Endothelial cell of umbilical vein (primary cell): ENCODE measurements at regions not wholly inside any gene's neighbourhood (a gene's known extent, or its start where the extent isn't known, plus 50 kb on each side); places are given as distances from the start of the nearest gene placed in this dataset.

Experiments used
- BruUV-seq: library from RNA; stranded (reverse); fragments of 400-500 nt; replicated peaks from 2 replicates; lab custom pipeline; 2021; lab: Mats Ljungman, UMichigan
- CTCF ChIA-PET: fragments of 300-600, 350-600 bp; sonication (Branson Sonifier 250); formaldehyde crosslinking; loops from one replicate; lab custom pipeline; 2021; ENCODE audit warnings: antibody characterized with exemption, inconsistent platforms; lab: Charles Lee
- POLR2A ChIA-PET: fragments of 300-600, 350-600 bp; sonication (Branson Sonifier 250); formaldehyde crosslinking; loops from one replicate; lab custom pipeline; 2021; ENCODE audit warnings: antibody characterized with exemption, inconsistent platforms; lab: Charles Lee
- DNase-seq: peaks from one replicate; pipeline ENCODE4 v3.0.0-alpha.2; 2011; ENCODE audit warnings: low read depth, low spot score
- FAIRE-seq: peaks from 2 replicates; lab custom pipeline; 2011; peaks lifted over from hg19 to GRCh38; lab: Jason Lieb, UNC
- H2AFZ ChIP-seq: 2 replicates; pipeline ENCODE4 v1.6.0; 2012; ENCODE audit warnings: low read depth, low read length, control low read depth, inconsistent platforms
- H3K27ac ChIP-seq: 2 replicates; pipeline ENCODE4 v1.5.1; 2011; ENCODE audit warnings: low read depth, mild to moderate bottlenecking, control low read depth, low read length, moderate library complexity; ENCODE audit not compliant: insufficient read depth
- H3K27me3 ChIP-seq, 2 experiments: 2 replicates each; pipeline versions ENCODE4 v1.6.0 to v1.6.1; 2011; ENCODE audit warnings: low read length in 2 of 2, mixed read lengths in 1 of 2; ENCODE audit not compliant: control insufficient read depth in 2 of 2, insufficient read depth in 2 of 2
- H3K36me3 ChIP-seq, 2 experiments: 2 replicates in 1 of 2; 3 replicates in 1 of 2; pipeline ENCODE4 v1.5.1; 2011; ENCODE audit warnings: low read length in 2 of 2, mild to moderate bottlenecking in 1 of 2, moderate library complexity in 1 of 2; ENCODE audit not compliant: control insufficient read depth in 2 of 2, insufficient read depth in 2 of 2; ENCODE audit errors: extremely low read depth in 1 of 2
- H3K4me1 ChIP-seq: 3 replicates; pipeline ENCODE4 v1.5.1; 2011; ENCODE audit warnings: mild to moderate bottlenecking, low read length; ENCODE audit not compliant: control insufficient read depth, insufficient read depth; ENCODE audit errors: extremely low read depth
- H3K4me2 ChIP-seq: 2 replicates; pipeline ENCODE4 v1.6.1; 2011; ENCODE audit warnings: low read length, control low read depth, mixed read lengths; ENCODE audit not compliant: insufficient read depth
- H3K4me3 ChIP-seq, 3 experiments: fragments of 200-600 bp in 1 of 3; sonication (generic), shearing (Covaris generic) in 1 of 3; replicated peaks in 1 of 3; 2 replicates each; pipeline ENCODE4 v1.5.1; 2011 to 2016; ENCODE audit warnings: control low read depth in 3 of 3, low read length in 3 of 3, mild to moderate bottlenecking in 2 of 3, inconsistent platforms in 1 of 3, low read depth in 1 of 3, moderate library complexity in 1 of 3; ENCODE audit not compliant: insufficient read depth in 1 of 3
- H3K79me2 ChIP-seq: 2 replicates; pipeline ENCODE4 v1.6.0; 2012; ENCODE audit warnings: low read length, inconsistent platforms; ENCODE audit not compliant: control insufficient read depth, insufficient read depth
- H3K9ac ChIP-seq: replicated peaks from 2 replicates; pipeline ENCODE3; 2011; ENCODE audit warnings: low read length, control low read depth; ENCODE audit not compliant: insufficient read depth; ENCODE audit errors: extremely low read depth
- H3K9me1 ChIP-seq: replicated peaks from 3 replicates; pipeline ENCODE4 v1.6.0; 2011; ENCODE audit warnings: mild to moderate bottlenecking, low read length; ENCODE audit not compliant: control insufficient read depth, insufficient read depth; ENCODE audit errors: extremely low read depth
- H3K9me3 ChIP-seq: replicated peaks from 2 replicates; pipeline ENCODE4 v1.5.1; 2012; ENCODE audit warnings: low read length, inconsistent platforms; ENCODE audit not compliant: control insufficient read depth, insufficient read depth
- H4K20me1 ChIP-seq: replicated peaks from 2 replicates; pipeline ENCODE3; 2011; ENCODE audit warnings: mild to moderate bottlenecking, low read length; ENCODE audit not compliant: control insufficient read depth, insufficient read depth; ENCODE audit errors: extremely low read depth
- CTCF ChIP-seq, 2 donors: IDR thresholded peaks; 1 replicate in 1 of 2; 2 replicates in 1 of 2; pipeline ENCODE4 v1.5.1; 2011; ENCODE audit warnings: low read length in 2 of 2, mild to moderate bottlenecking in 2 of 2, moderate library complexity in 2 of 2, control low read depth in 1 of 2, inconsistent platforms in 1 of 2, low read depth in 1 of 2; ENCODE audit not compliant: insufficient read depth in 1 of 2; ENCODE audit errors: extremely low read depth in 1 of 2
- EZH2 ChIP-seq: IDR thresholded peaks from 2 replicates; pipeline ENCODE4 v1.6.1; 2012; ENCODE audit warnings: borderline replicate concordance, low read depth, mild to moderate bottlenecking, moderate library complexity, low read length, inconsistent platforms; ENCODE audit not compliant: severe bottlenecking
- FOS ChIP-seq: IDR thresholded peaks from 2 replicates; pipeline ENCODE4 v1.6.1; 2011; ENCODE audit warnings: mild to moderate bottlenecking, low read length, moderate library complexity, borderline replicate concordance; ENCODE audit not compliant: insufficient read depth
- GATA2 ChIP-seq: IDR thresholded peaks from 2 replicates; pipeline ENCODE4 v1.7.0; 2011; ENCODE audit warnings: low read depth, mild to moderate bottlenecking, moderate library complexity, mixed read lengths, low read length; ENCODE audit not compliant: insufficient read length, insufficient read depth
- JUN ChIP-seq: IDR thresholded peaks from 2 replicates; pipeline ENCODE4 v1.6.1; 2011; ENCODE audit warnings: borderline replicate concordance, low read depth; ENCODE audit not compliant: insufficient read length, insufficient read depth
- MAX ChIP-seq: IDR thresholded peaks from 2 replicates; pipeline ENCODE4 v1.6.1; 2011; ENCODE audit not compliant: insufficient read depth, insufficient read length
- MYC ChIP-seq: IDR thresholded peaks from one replicate; pipeline ENCODE4 v1.6.1; 2011; ENCODE audit warnings: mild to moderate bottlenecking, low read depth, low read length
- POLR2A ChIP-seq: IDR thresholded peaks from 2 replicates; pipeline ENCODE4 v1.6.1; 2012; ENCODE audit warnings: low read depth, mild to moderate bottlenecking, control low read depth, low read length
- POLR2AphosphoS5 ChIP-seq: IDR thresholded peaks from 2 replicates; pipeline ENCODE4 v1.6.1; 2012; ENCODE audit warnings: low read depth, mild to moderate bottlenecking, control low read depth, low read length, moderate library complexity; ENCODE audit not compliant: insufficient read depth
- dilution Hi-C: fragments of 300-500 bp; cut with MboI; formaldehyde crosslinking; loops from one replicate; pipeline ENCODE4 v1.15.0; 2019; ENCODE audit warnings: low sequenced_read_pairs; ENCODE audit not compliant: extremely low pct_ligation_motif_present
- intact Hi-C: fragments of 100-400 bp; cut with micrococcal nuclease; formaldehyde crosslinking; loops from one replicate; pipeline ENCODE4 v1.10.0; 2022

GRCh38 chr7:109532262-109532992 lies 962.8 kb downstream of the DNAJB9 start:
- BruUV-seq: no TSS peak
- no peaks in the 10 kb centered on the region for H3K27me3 ChIP-seq
- POLR2A ChIA-PET: no interaction called here
- FAIRE-seq: no peak
- no peaks in the 10 kb centered on the region for H3K9me3 ChIP-seq
- no peaks in the 10 kb centered on the region for H4K20me1 ChIP-seq
- H3K36me3 ChIP-seq: no peaks in the 10 kb centered on the region
- no peak overlapping the region for H3K4me2 ChIP-seq
- dilution Hi-C loops (no loop called here), intact Hi-C loops (no loop called here)
- CTCF ChIA-PET: no interaction called here
- no peak overlapping the region for H2AFZ ChIP-seq
- H3K79me2 ChIP-seq: no peaks in the 10 kb centered on the region
- DNase-seq: no peak
- H3K9me1 ChIP-seq: no peaks in the 10 kb centered on the region
- TF ChIP-seq CTCF (IDR thresholded peaks at IDR 0.05; ENCODE audit: extremely low read depth in 1 of 2, insufficient read depth in 1 of 2, low read depth in 1 of 2, low read length in 2 of 2) (no peak), MAX (no peak), POLR2AphosphoS5 (no peak), EZH2 (no peak), FOS (no peak), JUN (no peak), MYC (no peak), GATA2 (no peak), POLR2A (no peak)
- H3K9ac ChIP-seq: no peak overlapping the region
- no peak overlapping the region for H3K4me3 ChIP-seq
- no peaks in the 10 kb centered on the region for H3K4me1 ChIP-seq
- H3K27ac ChIP-seq: no peak overlapping the region
